ENCODE measurements at regions not wholly inside any gene's neighbourhood (a gene's known extent, or its start where the extent isn't known, plus 50 kb on each side); places are given as distances from the start of the nearest gene placed in this dataset.

DNA sequence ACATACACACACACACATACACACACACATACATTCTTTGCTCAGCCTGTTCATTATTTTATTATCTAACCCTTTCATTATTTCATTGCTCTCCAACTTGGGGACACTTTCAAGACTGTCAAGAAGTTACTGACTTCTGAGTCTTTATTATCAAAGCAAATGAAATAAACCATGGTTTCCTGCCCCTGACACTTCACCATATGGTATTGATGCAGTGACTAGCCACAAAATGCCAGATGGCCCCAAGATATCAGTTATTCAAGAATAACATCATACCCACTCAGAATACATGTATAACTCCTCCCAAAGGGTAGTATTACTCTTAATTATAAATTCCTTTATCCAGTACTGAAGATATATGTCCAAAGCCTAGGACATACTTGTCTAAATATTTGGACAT, 197.3 kb downstream of the MRPL39 start:
- Histone ChIP-seq H2AFZ (ENCODE audit: insufficient read depth, low read depth, low read length, poor library complexity, severe bottlenecking) (no peak overlapping the region), H3K9ac (ENCODE audit: low read length) (no peak overlapping the region), H3K79me2 (ENCODE audit: control insufficient read depth, insufficient read depth, low read length) (no peaks in the 10 kb centered on the region), H3K27ac (ENCODE audit: low read length in 2 of 2) (no peak overlapping the region), H3K4me1 (ENCODE audit: control insufficient read depth in 2 of 2, insufficient read depth in 2 of 2, low read length in 2 of 2) (peaks cover 35 to 52% of the 10 kb centered on the region in 2 donors), H3K36me3 (replicated peaks in 1 of 2; ENCODE audit: control extremely low read depth in 1 of 2, control insufficient read depth in 1 of 2, extremely low read depth in 1 of 2, insufficient read depth in 2 of 2, low read length in 1 of 2) (no peaks in the 10 kb centered on the region), H3K9me3 (ENCODE audit: control extremely low read depth in 1 of 3, control insufficient read depth in 2 of 3, insufficient read depth in 1 of 3, low read length in 2 of 3) (peaks cover 0 to 7% (median 5%) of the 10 kb centered on the region in 3 donors), H4K20me1 (ENCODE audit: control insufficient read depth, insufficient read depth, low read length, poor library complexity, severe bottlenecking) (no peaks in the 10 kb centered on the region), H3K27me3 (replicated peaks in 1 of 4; ENCODE audit: control extremely low read depth in 1 of 4, control insufficient read depth in 3 of 4, insufficient read depth in 4 of 4, low read length in 3 of 4) (no peaks in the 10 kb centered on the region), H3K4me2 (replicated peaks; ENCODE audit: low read depth, low read length, poor library complexity, severe bottlenecking) (no peak overlapping the region), H3K4me3 (ENCODE audit: control extremely low read depth in 1 of 5, extremely low read depth in 1 of 5, insufficient read depth in 1 of 5, low read depth in 2 of 5, low read length in 4 of 5) (no peak overlapping the region)
- Mint-ChIP-seq H3K9me3 (ENCODE audit: insufficient read depth) (no peaks in the 10 kb centered on the region), H3K27ac (no peak overlapping the region), H3K4me3 (no peak overlapping the region), H3K27me3 (no peaks in the 10 kb centered on the region), H3K4me1 (peaks cover 46% of the 10 kb centered on the region)
- DNase-seq (no peak), ATAC-seq (ENCODE audit: low read depth) (no peak)
- CTCF ChIA-PET = no interaction called here
- TF ChIP-seq EZH2 (IDR thresholded peaks at IDR 0.05; ENCODE audit: borderline replicate concordance, insufficient read depth, low read depth, low read length, poor library complexity, severe bottlenecking) = no peak
- TF ChIP-seq, protein P1, sequence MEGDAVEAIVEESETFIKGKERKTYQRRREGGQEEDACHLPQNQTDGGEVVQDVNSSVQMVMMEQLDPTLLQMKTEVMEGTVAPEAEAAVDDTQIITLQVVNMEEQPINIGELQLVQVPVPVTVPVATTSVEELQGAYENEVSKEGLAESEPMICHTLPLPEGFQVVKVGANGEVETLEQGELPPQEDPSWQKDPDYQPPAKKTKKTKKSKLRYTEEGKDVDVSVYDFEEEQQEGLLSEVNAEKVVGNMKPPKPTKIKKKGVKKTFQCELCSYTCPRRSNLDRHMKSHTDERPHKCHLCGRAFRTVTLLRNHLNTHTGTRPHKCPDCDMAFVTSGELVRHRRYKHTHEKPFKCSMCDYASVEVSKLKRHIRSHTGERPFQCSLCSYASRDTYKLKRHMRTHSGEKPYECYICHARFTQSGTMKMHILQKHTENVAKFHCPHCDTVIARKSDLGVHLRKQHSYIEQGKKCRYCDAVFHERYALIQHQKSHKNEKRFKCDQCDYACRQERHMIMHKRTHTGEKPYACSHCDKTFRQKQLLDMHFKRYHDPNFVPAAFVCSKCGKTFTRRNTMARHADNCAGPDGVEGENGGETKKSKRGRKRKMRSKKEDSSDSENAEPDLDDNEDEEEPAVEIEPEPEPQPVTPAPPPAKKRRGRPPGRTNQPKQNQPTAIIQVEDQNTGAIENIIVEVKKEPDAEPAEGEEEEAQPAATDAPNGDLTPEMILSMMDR (IDR thresholded peaks at IDR 0.05) = no peak
- intact Hi-C loops (cut with micrococcal nuclease) = no loop called here
- POLR2A ChIA-PET = no interaction called here

DNA sequence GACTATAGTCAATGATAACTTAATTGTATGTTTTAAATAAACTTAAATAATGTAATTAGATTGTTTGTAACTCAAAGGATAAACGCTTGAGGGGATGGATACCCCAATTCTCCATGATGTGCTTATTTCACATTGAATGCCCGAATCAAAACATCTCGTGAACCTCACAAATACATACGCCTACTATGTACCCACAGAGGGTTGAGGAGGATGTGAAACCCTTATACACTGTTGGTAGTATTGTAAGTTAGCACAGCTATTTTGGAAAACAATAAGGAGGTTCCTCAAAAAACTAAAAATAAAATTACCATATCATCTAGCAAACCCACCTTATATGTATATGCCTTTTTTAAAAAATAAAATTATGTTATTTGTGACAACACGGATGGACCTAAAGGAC, 198.6 kb downstream of the MRPL39 start:
- intact Hi-C loops (cut with micrococcal nuclease) = no loop called here
- H3K27me3 Mint-ChIP-seq = no peaks in the 10 kb centered on the region
- peaks cover 35 to 52% of the 10 kb centered on the region in 2 donors for H3K4me1 ChIP-seq (ENCODE audit: control insufficient read depth in 2 of 2, insufficient read depth in 2 of 2, low read length in 2 of 2)
- no peak for ATAC-seq (ENCODE audit: low read depth)
- ChIA-PET CTCF (no interaction called here), POLR2A (interaction anchor here (0.6 kb wide), 1 partner anchor 164 kb away, joined by 4 read pairs; no protein-coding TSS in a partner anchor)
- no peaks in the 10 kb centered on the region for H3K79me2 ChIP-seq (ENCODE audit: control insufficient read depth, insufficient read depth, low read length)
- no CpG with 5 or more reads among the region's 5 CpGs for WGBS (ENCODE audit: insufficient coverage)
- TF ChIP-seq EZH2 (IDR thresholded peaks at IDR 0.05; ENCODE audit: borderline replicate concordance, insufficient read depth, low read depth, low read length, poor library complexity, severe bottlenecking) = no peak
- TF ChIP-seq, protein P1 (IDR thresholded peaks at IDR 0.05) = no peak
- H3K4me3 ChIP-seq (ENCODE audit: control extremely low read depth in 1 of 5, extremely low read depth in 1 of 5, insufficient read depth in 1 of 5, low read depth in 2 of 5, low read length in 4 of 5) = no peak overlapping the region
- H3K4me3 Mint-ChIP-seq = no peak overlapping the region
- no peaks in the 10 kb centered on the region for H3K9me3 Mint-ChIP-seq (ENCODE audit: insufficient read depth)
- no peaks in the 10 kb centered on the region for H3K9me3 ChIP-seq (ENCODE audit: control extremely low read depth in 1 of 3, control insufficient read depth in 2 of 3, insufficient read depth in 1 of 3, low read length in 2 of 3)
- H4K20me1 ChIP-seq (ENCODE audit: control insufficient read depth, insufficient read depth, low read length, poor library complexity, severe bottlenecking) = no peaks in the 10 kb centered on the region
- DNase-seq = no peak
- no peak overlapping the region for H3K27ac ChIP-seq (ENCODE audit: low read length in 2 of 2)
- H3K27ac Mint-ChIP-seq = no peak overlapping the region
- no peak overlapping the region for H2AFZ ChIP-seq (ENCODE audit: insufficient read depth, low read depth, low read length, poor library complexity, severe bottlenecking)
- H3K4me1 Mint-ChIP-seq = peaks cover 46% of the 10 kb centered on the region
- no peak overlapping the region for H3K4me2 ChIP-seq (replicated peaks; ENCODE audit: low read depth, low read length, poor library complexity, severe bottlenecking)
- no peak overlapping the region for H3K9ac ChIP-seq (ENCODE audit: low read length)
- H3K27me3 ChIP-seq (replicated peaks in 1 of 4; ENCODE audit: control extremely low read depth in 1 of 4, control insufficient read depth in 3 of 4, insufficient read depth in 4 of 4, low read length in 3 of 4) = no peaks in the 10 kb centered on the region
- no peaks in the 10 kb centered on the region for H3K36me3 ChIP-seq (replicated peaks in 1 of 2; ENCODE audit: control extremely low read depth in 1 of 2, control insufficient read depth in 1 of 2, extremely low read depth in 1 of 2, insufficient read depth in 2 of 2, low read length in 1 of 2)

Data from B cell (primary cell).